ENCODE measurements at regions not wholly inside any gene's neighbourhood (a gene's known extent, or its start where the extent isn't known, plus 50 kb on each side); places are given as distances from the start of the nearest gene placed in this dataset.

GRCh38 chr9:80400624-80401230 lies 829.0 kb downstream of the TLE4 start:
- H3K4me1 ChIP-seq (ENCODE audit: low read length), result 0 out of 2 replicates have a peak, but pooled peaks cover 5% of the 10 kb centered on the region
- H2AFZ ChIP-seq (ENCODE audit: low read length), result no peak overlapping the region

GRCh38 chr9:80399606-80400005 lies 827.8 kb downstream of the TLE4 start:
- TF ChIP-seq EZH2phosphoT487 (IDR thresholded peaks at IDR 0.05; ENCODE audit: low read length) (no peak), EZH2 (optimal IDR thresholded peaks at IDR 0.05; ENCODE audit: low read depth, low read length) (no peak), CTCF (IDR thresholded peaks at IDR 0.05; ENCODE audit: low read length) (no peak)
- H3K9me3 ChIP-seq (replicated peaks; ENCODE audit: insufficient read depth, low read length), result no peaks in the 10 kb centered on the region
- no peaks in the 10 kb centered on the region for H4K20me1 ChIP-seq (ENCODE audit: insufficient read depth, low read length)
- H3K36me3 ChIP-seq (replicated peaks; ENCODE audit: insufficient read depth, low read length), result no peaks in the 10 kb centered on the region
- H3K9ac ChIP-seq (ENCODE audit: low read length), result no peak overlapping the region
- H3K9me2 ChIP-seq (replicated peaks; ENCODE audit: insufficient read depth, low read length), result no peaks in the 10 kb centered on the region
- H3K4me1 ChIP-seq (ENCODE audit: low read length), result 0 out of 2 replicates have a peak, but pooled peaks cover 1% of the 10 kb centered on the region
- H3K79me2 ChIP-seq (ENCODE audit: low read length), result no peaks in the 10 kb centered on the region
- no peak overlapping the region for H3K27ac ChIP-seq (ENCODE audit: low read length)
- H3K4me2 ChIP-seq (ENCODE audit: low read depth, low read length), result no peak overlapping the region
- H3K27me3 ChIP-seq (replicated peaks; ENCODE audit: insufficient read depth, low read length), result no peaks in the 10 kb centered on the region
- no peak for DNase-seq
- no peak overlapping the region for H3K4me3 ChIP-seq (ENCODE audit: low read length)
- no peak overlapping the region for H2AFZ ChIP-seq (ENCODE audit: low read length)
- no peaks in the 10 kb centered on the region for H3F3A ChIP-seq (ENCODE audit: insufficient read depth, low read length)

More at GRCh38 chr9:80400624-80401230, 829.0 kb downstream of the TLE4 start:
- Histone ChIP-seq H3K27me3 (replicated peaks; ENCODE audit: insufficient read depth, low read length) (no peaks in the 10 kb centered on the region), H3K9me2 (replicated peaks; ENCODE audit: insufficient read depth, low read length) (no peaks in the 10 kb centered on the region), H3F3A (ENCODE audit: insufficient read depth, low read length) (no peaks in the 10 kb centered on the region), H3K79me2 (ENCODE audit: low read length) (no peaks in the 10 kb centered on the region), H3K9me3 (replicated peaks; ENCODE audit: insufficient read depth, low read length) (no peaks in the 10 kb centered on the region), H3K27ac (ENCODE audit: low read length) (no peak overlapping the region), H3K36me3 (replicated peaks; ENCODE audit: insufficient read depth, low read length) (no peaks in the 10 kb centered on the region), H3K4me2 (ENCODE audit: low read depth, low read length) (no peak overlapping the region), H4K20me1 (ENCODE audit: insufficient read depth, low read length) (no peaks in the 10 kb centered on the region), H3K9ac (ENCODE audit: low read length) (no peak overlapping the region), H3K4me3 (ENCODE audit: low read length) (no peak overlapping the region)
- no peak for TF ChIP-seq EZH2phosphoT487 (IDR thresholded peaks at IDR 0.05; ENCODE audit: low read length)
- TF ChIP-seq EZH2 (optimal IDR thresholded peaks at IDR 0.05; ENCODE audit: low read depth, low read length), result no peak
- TF ChIP-seq CTCF (IDR thresholded peaks at IDR 0.05; ENCODE audit: low read length), result no peak
- no peak for DNase-seq

- H3K27ac ChIP-seq (ENCODE audit: low read length), result no peak overlapping the region
- H3F3A ChIP-seq (ENCODE audit: insufficient read depth, low read length), result no peaks in the 10 kb centered on the region
- no peaks in the 10 kb centered on the region for H3K79me2 ChIP-seq (ENCODE audit: low read length)
- H3K4me2 ChIP-seq (ENCODE audit: low read depth, low read length), result no peak overlapping the region
- no peaks in the 10 kb centered on the region for H3K4me1 ChIP-seq (ENCODE audit: low read length)
- no peak overlapping the region for H3K4me3 ChIP-seq (ENCODE audit: low read length)
- no peak overlapping the region for H2AFZ ChIP-seq (ENCODE audit: low read length)
- DNase-seq, result no peak
- no peaks in the 10 kb centered on the region for H3K9me3 ChIP-seq (replicated peaks; ENCODE audit: insufficient read depth, low read length)
- H3K9ac ChIP-seq (ENCODE audit: low read length), result no peak overlapping the region
- no peaks in the 10 kb centered on the region for H3K9me2 ChIP-seq (replicated peaks; ENCODE audit: insufficient read depth, low read length)
- H4K20me1 ChIP-seq (ENCODE audit: insufficient read depth, low read length), result no peaks in the 10 kb centered on the region
- TF ChIP-seq EZH2phosphoT487 (IDR thresholded peaks at IDR 0.05; ENCODE audit: low read length) (no peak), EZH2 (optimal IDR thresholded peaks at IDR 0.05; ENCODE audit: low read depth, low read length) (no peak), CTCF (IDR thresholded peaks at IDR 0.05; ENCODE audit: low read length) (no peak)
- no peaks in the 10 kb centered on the region for H3K36me3 ChIP-seq (replicated peaks; ENCODE audit: insufficient read depth, low read length)
- H3K27me3 ChIP-seq (replicated peaks; ENCODE audit: insufficient read depth, low read length), result no peaks in the 10 kb centered on the region
Measured at GRCh38 chr9:80387828-80388227, 816.1 kb downstream of the TLE4 start.
